Karpas-422 (cell line): ENCODE measurements at regions not wholly inside any gene's neighbourhood (a gene's known extent, or its start where the extent isn't known, plus 50 kb on each side); places are given as distances from the start of the nearest gene placed in this dataset.

ENCODE experiments used
- DNase-seq: peaks from one replicate; pipeline ENCODE4 v3.0.0-alpha.2; 2015
- H2AFZ ChIP-seq: fragments of 200-600 bp; sonication (generic); 2 replicates; pipeline ENCODE4 v1.6.1; 2014; ENCODE audit warnings: antibody characterized with exemption, low read length, mixed read lengths
- H3K27ac ChIP-seq: fragments of 200-600 bp; sonication (generic); 2 replicates; pipeline ENCODE4 v1.5.1; 2014; ENCODE audit warnings: mild to moderate bottlenecking, low read length, moderate library complexity
- H3K27me3 ChIP-seq: fragments of 200-600 bp; sonication (generic); 2 replicates; pipeline ENCODE4 v1.6.1; 2014; ENCODE audit warnings: low read length, mixed read lengths
- H3K36me3 ChIP-seq: fragments of 200-600 bp; sonication (generic); 2 replicates; pipeline ENCODE4 v1.6.1; 2014; ENCODE audit warnings: low read length, mixed read lengths; ENCODE audit not compliant: insufficient read depth
- H3K4me1 ChIP-seq: fragments of 200-600 bp; sonication (generic); 2 replicates; pipeline ENCODE4 v1.6.1; 2014; ENCODE audit warnings: mild to moderate bottlenecking, low read length, mixed read lengths
- H3K4me2 ChIP-seq: fragments of 200-600 bp; sonication (generic); 2 replicates; pipeline ENCODE4 v1.6.1; 2014; ENCODE audit warnings: low read length, low read depth, mild to moderate bottlenecking; ENCODE audit not compliant: poor library complexity, severe bottlenecking
- H3K4me3 ChIP-seq: fragments of 200-600 bp; sonication (generic); 2 replicates; pipeline ENCODE4 v1.5.1; 2014; ENCODE audit warnings: mild to moderate bottlenecking, antibody characterized with exemption, low read length, mixed read lengths
- H3K79me2 ChIP-seq: fragments of 200-600 bp; sonication (generic); 2 replicates; pipeline ENCODE4 v1.6.1; 2014; ENCODE audit warnings: mild to moderate bottlenecking, low read length, mixed read lengths
- H3K9ac ChIP-seq: fragments of 200-600 bp; sonication (generic); 2 replicates; pipeline ENCODE4 v1.6.0; 2014; ENCODE audit warnings: low read length
- H3K9me2 ChIP-seq: fragments of 200-600 bp; sonication (generic), shearing (Covaris generic); replicated peaks from 2 replicates; pipeline ENCODE4 v1.6.0; 2014; ENCODE audit warnings: mild to moderate bottlenecking, low read length, moderate library complexity; ENCODE audit not compliant: insufficient read depth
- H3K9me3 ChIP-seq: fragments of 300-700, 200-600 bp; sonication (generic); 2 replicates; pipeline ENCODE4 v1.6.1; 2014; ENCODE audit warnings: low read length, mixed read lengths
- H4K20me1 ChIP-seq: fragments of 200-600 bp; sonication (generic); 2 replicates; pipeline ENCODE4 v1.6.1; 2014; ENCODE audit warnings: mild to moderate bottlenecking, antibody characterized with exemption, low read length, low read depth; ENCODE audit not compliant: insufficient read depth

GRCh38 chr2:158015428-158016076 is 86.1 kb upstream of the UPP2 start:
- DNase-seq: no peak

GRCh38 chr2:158013891-158014290 is 87.8 kb upstream of the UPP2 start:
- no peaks in the 10 kb centered on the region for H4K20me1 ChIP-seq
- no peak overlapping the region for H3K9ac ChIP-seq
- H3K36me3 ChIP-seq: no peaks in the 10 kb centered on the region
- no peak overlapping the region for H2AFZ ChIP-seq
- no peak overlapping the region for H3K4me2 ChIP-seq
- H3K9me3 ChIP-seq: no peaks in the 10 kb centered on the region
- no peaks in the 10 kb centered on the region for H3K4me1 ChIP-seq
- no peaks in the 10 kb centered on the region for H3K9me2 ChIP-seq
- no peak overlapping the region for H3K27ac ChIP-seq
- no peak for DNase-seq
- H3K79me2 ChIP-seq: no peaks in the 10 kb centered on the region
- H3K4me3 ChIP-seq: no peak overlapping the region
- no peaks in the 10 kb centered on the region for H3K27me3 ChIP-seq

More at GRCh38 chr2:158015428-158016076, 86.1 kb upstream of the UPP2 start:
- H3K9me2 ChIP-seq: no peaks in the 10 kb centered on the region
- H2AFZ ChIP-seq: no peak overlapping the region
- no peak overlapping the region for H3K27ac ChIP-seq
- no peaks in the 10 kb centered on the region for H3K4me1 ChIP-seq
- H3K4me2 ChIP-seq: no peak overlapping the region
- H4K20me1 ChIP-seq: no peaks in the 10 kb centered on the region
- H3K4me3 ChIP-seq: no peak overlapping the region
- H3K9me3 ChIP-seq: no peaks in the 10 kb centered on the region
- no peaks in the 10 kb centered on the region for H3K79me2 ChIP-seq
- no peaks in the 10 kb centered on the region for H3K27me3 ChIP-seq
- no peak overlapping the region for H3K9ac ChIP-seq
- H3K36me3 ChIP-seq: no peaks in the 10 kb centered on the region

- Histone ChIP-seq H3K36me3 (no peaks in the 10 kb centered on the region), H3K4me1 (no peaks in the 10 kb centered on the region), H3K79me2 (no peaks in the 10 kb centered on the region), H3K27ac (no peak overlapping the region), H2AFZ (no peak overlapping the region), H3K4me3 (no peak overlapping the region), H3K9me3 (no peaks in the 10 kb centered on the region), H3K9me2 (no peaks in the 10 kb centered on the region), H4K20me1 (no peaks in the 10 kb centered on the region), H3K4me2 (no peak overlapping the region), H3K27me3 (no peaks in the 10 kb centered on the region), H3K9ac (no peak overlapping the region)
- DNase-seq: no peak
These were observed 90.5 kb upstream of the UPP2 start for GRCh38 chr2:158011055-158011771.

- H3K79me2 ChIP-seq: no peaks in the 10 kb centered on the region
- no peak overlapping the region for H3K9ac ChIP-seq
- no peaks in the 10 kb centered on the region for H4K20me1 ChIP-seq
- no peak overlapping the region for H3K27ac ChIP-seq
- H3K9me3 ChIP-seq: no peaks in the 10 kb centered on the region
- DNase-seq: no peak
- no peak overlapping the region for H3K4me3 ChIP-seq
- no peaks in the 10 kb centered on the region for H3K4me1 ChIP-seq
- no peak overlapping the region for H3K4me2 ChIP-seq
- no peak overlapping the region for H2AFZ ChIP-seq
- H3K27me3 ChIP-seq: no peaks in the 10 kb centered on the region
- H3K36me3 ChIP-seq: no peaks in the 10 kb centered on the region
- no peaks in the 10 kb centered on the region for H3K9me2 ChIP-seq
These were observed 92.3 kb upstream of the UPP2 start for GRCh38 chr2:158009399-158009798.

DNA sequence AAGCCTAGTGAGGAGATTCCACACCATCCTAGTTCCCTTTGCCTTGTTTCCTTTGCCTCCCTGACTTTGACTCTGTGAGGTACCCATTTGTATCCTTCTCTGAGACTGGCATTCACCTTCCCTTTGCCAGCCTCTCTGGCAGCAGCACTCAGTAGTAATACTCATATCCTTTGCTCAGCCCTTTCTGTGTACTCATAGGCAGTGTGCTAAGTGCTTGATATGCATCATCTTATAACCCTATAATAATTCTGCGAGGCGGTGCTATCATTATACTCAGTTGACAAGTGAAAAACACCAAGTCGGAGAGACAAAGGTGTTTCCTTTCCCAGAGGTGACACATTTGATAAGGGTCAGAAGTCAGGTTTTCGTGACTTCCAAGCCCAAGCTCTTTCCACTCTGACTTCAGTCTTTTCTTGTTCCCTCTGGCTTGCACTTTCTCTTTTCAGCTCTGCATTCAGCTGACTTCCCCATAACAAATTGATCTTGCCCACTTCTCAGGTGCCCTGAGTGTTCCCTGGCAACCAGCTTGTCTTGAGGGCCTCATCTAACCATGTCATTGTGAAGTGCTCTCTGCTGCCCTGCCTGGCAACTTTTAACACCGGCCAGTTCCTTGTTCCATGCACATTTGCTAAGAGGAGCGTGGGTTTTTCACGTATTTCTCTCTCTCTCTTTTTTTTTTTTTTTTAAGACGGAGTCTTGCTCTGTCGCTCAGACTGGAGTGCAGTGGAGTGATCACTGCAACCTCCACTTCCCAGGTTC is 94.5 kb upstream of the UPP2 start:
- H3K4me2 ChIP-seq: no peak overlapping the region
- no peaks in the 10 kb centered on the region for H3K9me3 ChIP-seq
- H3K9ac ChIP-seq: no peak overlapping the region
- H4K20me1 ChIP-seq: no peaks in the 10 kb centered on the region
- no peaks in the 10 kb centered on the region for H3K27me3 ChIP-seq
- no peaks in the 10 kb centered on the region for H3K4me1 ChIP-seq
- H3K9me2 ChIP-seq: no peaks in the 10 kb centered on the region
- H2AFZ ChIP-seq: no peak overlapping the region
- peak; percentile 44 for DNase-seq
- no peak overlapping the region for H3K4me3 ChIP-seq
- H3K79me2 ChIP-seq: no peaks in the 10 kb centered on the region
- no peak overlapping the region for H3K27ac ChIP-seq
- no peaks in the 10 kb centered on the region for H3K36me3 ChIP-seq

DNA sequence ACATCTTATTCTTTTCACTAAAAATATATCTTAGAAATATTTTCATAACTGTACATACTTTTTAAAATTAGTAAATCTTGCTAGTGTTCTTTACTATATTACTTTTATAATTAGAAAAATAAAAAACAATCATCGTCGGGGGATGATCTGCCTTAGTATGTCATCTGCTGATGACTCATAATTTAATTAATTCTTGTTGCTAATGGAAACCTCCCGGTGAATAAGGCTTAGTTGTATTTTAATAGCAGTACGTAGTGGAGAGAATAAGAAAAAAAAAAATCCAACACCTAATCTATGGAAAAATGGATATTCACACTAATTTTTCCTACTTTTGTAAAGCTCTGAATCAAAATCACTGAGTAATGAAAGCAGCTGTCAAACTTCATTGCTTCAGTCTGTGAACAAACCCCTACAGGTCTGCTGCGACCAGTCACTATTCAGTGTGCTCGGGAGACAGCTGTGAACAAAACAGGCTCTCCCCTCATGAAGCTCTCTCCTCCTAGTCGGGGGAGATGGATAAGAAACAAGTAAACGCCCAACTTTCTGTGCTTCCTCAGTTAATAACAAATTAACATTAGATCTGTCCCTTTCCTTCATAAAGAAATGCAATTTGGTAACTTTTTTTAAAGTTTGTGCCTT is 97.4 kb upstream of the UPP2 start:
- Histone ChIP-seq H3K4me2 (no peak overlapping the region), H3K9me2 (no peaks in the 10 kb centered on the region), H3K4me3 (no peak overlapping the region), H3K36me3 (no peaks in the 10 kb centered on the region), H4K20me1 (no peaks in the 10 kb centered on the region), H3K79me2 (no peaks in the 10 kb centered on the region), H3K9me3 (no peaks in the 10 kb centered on the region), H3K4me1 (no peaks in the 10 kb centered on the region), H3K27ac (no peak overlapping the region), H3K27me3 (no peaks in the 10 kb centered on the region), H2AFZ (no peak overlapping the region), H3K9ac (no peak overlapping the region)
- DNase-seq: no peak

- Histone ChIP-seq H2AFZ (no peak overlapping the region), H3K9me3 (no peaks in the 10 kb centered on the region), H3K36me3 (no peaks in the 10 kb centered on the region), H3K4me2 (no peak overlapping the region), H3K27me3 (no peaks in the 10 kb centered on the region), H3K27ac (no peak overlapping the region), H3K9me2 (no peaks in the 10 kb centered on the region), H3K4me1 (no peaks in the 10 kb centered on the region), H3K9ac (no peak overlapping the region), H3K4me3 (no peak overlapping the region), H3K79me2 (no peaks in the 10 kb centered on the region), H4K20me1 (no peaks in the 10 kb centered on the region)
- DNase-seq: no peak
These were observed 99.6 kb upstream of the UPP2 start for GRCh38 chr2:158002079-158002478.

GRCh38 chr2:157996799-157997198 is 104.9 kb upstream of the UPP2 start:
- no peaks in the 10 kb centered on the region for H3K9me2 ChIP-seq

More at GRCh38 chr2:157996799-157997198, 104.9 kb upstream of the UPP2 start:
- no peak for DNase-seq
- no peaks in the 10 kb centered on the region for H4K20me1 ChIP-seq
- H2AFZ ChIP-seq: no peak overlapping the region
- no peaks in the 10 kb centered on the region for H3K9me3 ChIP-seq
- no peak overlapping the region for H3K4me3 ChIP-seq
- no peak overlapping the region for H3K4me2 ChIP-seq
- H3K36me3 ChIP-seq: no peaks in the 10 kb centered on the region
- H3K79me2 ChIP-seq: no peaks in the 10 kb centered on the region
- H3K27me3 ChIP-seq: no peaks in the 10 kb centered on the region
- H3K27ac ChIP-seq: no peak overlapping the region
- no peaks in the 10 kb centered on the region for H3K4me1 ChIP-seq
- no peak overlapping the region for H3K9ac ChIP-seq
